Left forelimb (tissue), 1 donor: ENCODE measurements at regions not wholly inside any gene's neighbourhood (a gene's known extent, or its start where the extent isn't known, plus 50 kb on each side); places are given as distances from the start of the nearest gene placed in this dataset.
"Not testable (repeated sequence)": the region's sequence is repeated elsewhere in the genome, so short reads cannot be mapped to it uniquely, and the experiment has no call there.

Experiments
- DNase-seq: peaks from one replicate; pipeline ENCODE4 v3.0.0-alpha.2; 2018; ENCODE audit warnings: low spot score

GRCh38 chr16:85441890-85442670, 171.0 kb upstream of the GSE1 start:
- no peak for DNase-seq

- DNase-seq, result no peak
Observed at GRCh38 chr16:85443116-85443515, 170.0 kb upstream of the GSE1 start.

GRCh38 chr16:85443531-85443930, 169.6 kb upstream of the GSE1 start:
- DNase-seq, result no peak

GRCh38 chr16:85445064-85445778, 167.9 kb upstream of the GSE1 start:
- DNase-seq, result no peak

GRCh38 chr16:85445779-85446222, 167.3 kb upstream of the GSE1 start:
- no peak for DNase-seq

- no peak for DNase-seq
Observed at GRCh38 chr16:85446951-85447692, 166.0 kb upstream of the GSE1 start.

GRCh38 chr16:85447693-85448313, 165.3 kb upstream of the GSE1 start:
- DNase-seq, result no peak

- DNase-seq, result peak; percentile 81
Observed at GRCh38 chr16:85448557-85449190, 164.4 kb upstream of the GSE1 start.

- DNase-seq, result no peak
Observed at GRCh38 chr16:85449191-85449884, 163.8 kb upstream of the GSE1 start.

GRCh38 chr16:85449885-85450245, 163.3 kb upstream of the GSE1 start:
- no peak for DNase-seq

GRCh38 chr16:85451142-85451541, 162.0 kb upstream of the GSE1 start:
- not testable (repeated sequence) for DNase-seq

GRCh38 chr16:85451641-85452363, 161.3 kb upstream of the GSE1 start:
- no peak for DNase-seq

GRCh38 chr16:85452364-85453193, 160.5 kb upstream of the GSE1 start:
- DNase-seq, result no peak

GRCh38 chr16:85453194-85453678, 159.9 kb upstream of the GSE1 start:
- DNase-seq, result no peak

- no peak for DNase-seq
Observed at GRCh38 chr16:85453703-85454102, 159.4 kb upstream of the GSE1 start.

GRCh38 chr16:85454171-85454872, 158.8 kb upstream of the GSE1 start:
- DNase-seq, result no peak

GRCh38 chr16:85455534-85455933, 157.6 kb upstream of the GSE1 start:
- no peak for DNase-seq

- DNase-seq, result no peak
Observed at GRCh38 chr16:85457366-85457765, 155.8 kb upstream of the GSE1 start.

- DNase-seq, result no peak
Observed at GRCh38 chr16:85458968-85459367, 154.2 kb upstream of the GSE1 start.
